ENCODE measurements at regions not wholly inside any gene's neighbourhood (a gene's known extent, or its start where the extent isn't known, plus 50 kb on each side); places are given as distances from the start of the nearest gene placed in this dataset.

DNA sequence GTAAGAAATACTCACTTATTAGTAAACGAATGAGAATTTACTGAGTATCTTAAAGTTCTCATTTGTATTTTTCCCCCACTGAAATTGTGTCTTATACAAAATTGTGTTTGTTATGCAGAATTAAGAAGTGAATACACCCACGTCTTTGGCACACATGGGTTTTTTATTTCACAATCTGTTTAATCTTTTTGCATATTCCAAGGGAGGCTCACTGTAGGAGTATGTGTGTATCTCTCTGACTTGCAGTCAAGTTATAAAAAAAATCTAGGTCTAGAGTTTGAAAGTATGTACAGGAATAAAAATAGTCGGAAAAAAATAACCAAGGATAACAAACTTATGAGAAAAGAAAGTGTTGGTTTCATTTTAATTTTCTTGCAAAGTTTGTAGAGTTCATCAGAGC lies 255.2 kb downstream of the PDCD6IP start:
- TF ChIP-seq, protein P1, sequence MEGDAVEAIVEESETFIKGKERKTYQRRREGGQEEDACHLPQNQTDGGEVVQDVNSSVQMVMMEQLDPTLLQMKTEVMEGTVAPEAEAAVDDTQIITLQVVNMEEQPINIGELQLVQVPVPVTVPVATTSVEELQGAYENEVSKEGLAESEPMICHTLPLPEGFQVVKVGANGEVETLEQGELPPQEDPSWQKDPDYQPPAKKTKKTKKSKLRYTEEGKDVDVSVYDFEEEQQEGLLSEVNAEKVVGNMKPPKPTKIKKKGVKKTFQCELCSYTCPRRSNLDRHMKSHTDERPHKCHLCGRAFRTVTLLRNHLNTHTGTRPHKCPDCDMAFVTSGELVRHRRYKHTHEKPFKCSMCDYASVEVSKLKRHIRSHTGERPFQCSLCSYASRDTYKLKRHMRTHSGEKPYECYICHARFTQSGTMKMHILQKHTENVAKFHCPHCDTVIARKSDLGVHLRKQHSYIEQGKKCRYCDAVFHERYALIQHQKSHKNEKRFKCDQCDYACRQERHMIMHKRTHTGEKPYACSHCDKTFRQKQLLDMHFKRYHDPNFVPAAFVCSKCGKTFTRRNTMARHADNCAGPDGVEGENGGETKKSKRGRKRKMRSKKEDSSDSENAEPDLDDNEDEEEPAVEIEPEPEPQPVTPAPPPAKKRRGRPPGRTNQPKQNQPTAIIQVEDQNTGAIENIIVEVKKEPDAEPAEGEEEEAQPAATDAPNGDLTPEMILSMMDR (IDR thresholded peaks at IDR 0.05) = no peak
- no peak for TF ChIP-seq EZH2 (IDR thresholded peaks at IDR 0.05; ENCODE audit: borderline replicate concordance, insufficient read depth, low read depth, low read length, poor library complexity, severe bottlenecking)
